ENCODE measurements at regions not wholly inside any gene's neighbourhood (a gene's known extent, or its start where the extent isn't known, plus 50 kb on each side); places are given as distances from the start of the nearest gene placed in this dataset.

DNA sequence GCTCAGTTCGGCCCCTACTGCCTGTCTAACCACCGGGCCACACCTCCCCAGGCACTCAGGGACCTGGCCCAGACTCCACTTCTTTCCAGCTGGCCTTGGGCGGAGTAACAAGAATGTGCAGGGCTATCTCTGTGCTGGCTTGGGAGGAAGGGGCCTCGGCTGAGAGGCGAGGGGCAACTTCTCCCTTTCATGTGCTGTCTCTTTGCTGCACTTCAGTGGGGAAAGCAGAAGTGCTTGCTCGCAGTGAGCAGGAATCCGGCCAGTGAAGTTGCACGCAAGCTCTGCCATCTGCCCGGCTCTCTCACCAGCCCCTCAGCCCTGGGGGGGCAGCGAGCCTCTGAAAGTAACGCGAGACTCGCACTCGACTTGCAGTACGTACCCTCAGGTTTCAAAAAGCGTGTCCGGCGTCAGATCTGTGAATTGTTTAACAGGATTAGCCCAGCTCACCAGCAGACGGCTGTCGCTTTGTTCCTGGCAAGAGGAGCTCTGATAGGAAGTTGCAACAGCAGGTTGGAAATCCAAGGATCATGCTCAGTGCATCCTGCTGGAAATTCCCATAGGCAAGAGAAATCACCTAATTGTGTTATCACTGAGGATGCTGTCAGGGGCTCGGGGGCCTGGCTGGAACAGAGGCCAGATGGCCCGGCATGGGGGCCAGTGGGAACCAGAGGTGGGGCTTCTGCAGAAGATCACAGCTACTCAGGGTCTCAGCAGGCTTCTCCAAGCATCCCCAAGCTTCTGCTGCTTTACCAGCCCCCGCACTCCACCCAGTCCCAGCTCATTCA is 221.1 kb downstream of the NPHP4 start:
- TF ChIP-seq E2F1 (CRISPR knock-in tag; IDR thresholded peaks at IDR 0.05) (no peak), TCF7 (CRISPR knock-in tag; IDR thresholded peaks at IDR 0.05; ENCODE audit: low read depth) (no peak), CTCF (IDR thresholded peaks at IDR 0.05) (no peak), MAX (CRISPR knock-in tag; IDR thresholded peaks at IDR 0.05) (no peak), ATF6 (CRISPR knock-in tag; IDR thresholded peaks at IDR 0.05) (no peak), HMGXB4 (CRISPR knock-in tag; IDR thresholded peaks at IDR 0.05) (no peak), FOXP4 (CRISPR knock-in tag; IDR thresholded peaks at IDR 0.05) (no peak), IRF2 (CRISPR knock-in tag; IDR thresholded peaks at IDR 0.05; ENCODE audit: borderline replicate concordance, low read depth) (no peak), CREM (CRISPR knock-in tag; IDR thresholded peaks at IDR 0.05) (no peak)
- TF ChIP-seq, protein P1, sequence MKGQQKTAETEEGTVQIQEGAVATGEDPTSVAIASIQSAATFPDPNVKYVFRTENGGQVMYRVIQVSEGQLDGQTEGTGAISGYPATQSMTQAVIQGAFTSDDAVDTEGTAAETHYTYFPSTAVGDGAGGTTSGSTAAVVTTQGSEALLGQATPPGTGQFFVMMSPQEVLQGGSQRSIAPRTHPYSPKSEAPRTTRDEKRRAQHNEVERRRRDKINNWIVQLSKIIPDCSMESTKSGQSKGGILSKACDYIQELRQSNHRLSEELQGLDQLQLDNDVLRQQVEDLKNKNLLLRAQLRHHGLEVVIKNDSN (CRISPR knock-in tag; IDR thresholded peaks at IDR 0.05): no peak
- TF ChIP-seq, protein P2, sequence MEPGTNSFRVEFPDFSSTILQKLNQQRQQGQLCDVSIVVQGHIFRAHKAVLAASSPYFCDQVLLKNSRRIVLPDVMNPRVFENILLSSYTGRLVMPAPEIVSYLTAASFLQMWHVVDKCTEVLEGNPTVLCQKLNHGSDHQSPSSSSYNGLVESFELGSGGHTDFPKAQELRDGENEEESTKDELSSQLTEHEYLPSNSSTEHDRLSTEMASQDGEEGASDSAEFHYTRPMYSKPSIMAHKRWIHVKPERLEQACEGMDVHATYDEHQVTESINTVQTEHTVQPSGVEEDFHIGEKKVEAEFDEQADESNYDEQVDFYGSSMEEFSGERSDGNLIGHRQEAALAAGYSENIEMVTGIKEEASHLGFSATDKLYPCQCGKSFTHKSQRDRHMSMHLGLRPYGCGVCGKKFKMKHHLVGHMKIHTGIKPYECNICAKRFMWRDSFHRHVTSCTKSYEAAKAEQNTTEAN (CRISPR knock-in tag; IDR thresholded peaks at IDR 0.05): no peak

Measured in WTC11 (cell line).